Breast epithelium (tissue), 4 donors: ENCODE measurements at regions not wholly inside any gene's neighbourhood (a gene's known extent, or its start where the extent isn't known, plus 50 kb on each side); places are given as distances from the start of the nearest gene placed in this dataset.

Experiments used
- DNase-seq, 2 donors: peaks; one replicate each; pipeline ENCODE4 v3.0.0-alpha.2; 2019; ENCODE audit warnings: low spot score in 2 of 2
- H3K27ac ChIP-seq, 2 donors: fragments of 200-600 bp; sonication (generic) in 1 of 2; one replicate each; pipeline ENCODE4 v1.5.1; 2016 to 2019; ENCODE audit warnings: mild to moderate bottlenecking in 1 of 2
- H3K27me3 ChIP-seq, 2 donors: fragments of 200-600 bp; sonication (generic) in 1 of 2; one replicate each; pipeline versions ENCODE4 v1.5.1 to v1.6.0; 2017 to 2019; ENCODE audit warnings: control low read depth in 1 of 2, mild to moderate bottlenecking in 1 of 2
- H3K36me3 ChIP-seq: fragments of 200-600 bp; one replicate; pipeline ENCODE4 v1.5.1; 2019
- H3K4me1 ChIP-seq, 2 donors: fragments of 200-600 bp; sonication (generic); one replicate each; pipeline ENCODE4 v1.5.1; 2016 to 2019; ENCODE audit warnings: control low read depth in 1 of 2
- H3K4me3 ChIP-seq, 3 donors: fragments of 200-600 bp; sonication (generic); 1 replicate in 2 of 3; 2 replicates in 1 of 3; pipeline ENCODE4 v1.5.1; 2016 to 2019; ENCODE audit warnings: mild to moderate bottlenecking in 3 of 3, moderate library complexity in 2 of 3
- H3K9me3 ChIP-seq, 2 donors: fragments of 200-600 bp; sonication (generic) in 1 of 2; one replicate each; pipeline ENCODE4 v1.5.1; 2016 to 2019; ENCODE audit warnings: control low read depth in 1 of 2
- CTCF ChIP-seq, 3 donors: fragments of 450-650 bp; IDR thresholded peaks; one replicate each; pipeline ENCODE4 v1.5.1; 2016 to 2017; ENCODE audit warnings: antibody characterized with exemption in 3 of 3, mild to moderate bottlenecking in 3 of 3, moderate library complexity in 3 of 3
- POLR2A ChIP-seq: fragments of 450-650 bp; IDR thresholded peaks from one replicate; pipeline ENCODE4 v1.6.1; 2016; ENCODE audit warnings: antibody characterized with exemption, mild to moderate bottlenecking, moderate library complexity
- POLR2AphosphoS5 ChIP-seq, 3 donors: sonication (generic); formaldehyde crosslinking; IDR thresholded peaks; one replicate each; pipeline ENCODE4 v1.6.1; 2017; ENCODE audit warnings: antibody characterized with exemption in 3 of 3
- intact Hi-C: fragments of 100-400 bp; cut with DNase I; formaldehyde crosslinking; loops from one replicate; pipeline ENCODE4 v1.15.1; 2023; ENCODE audit warnings: low total_unique reads

GRCh38 chr13:81446441-81446840, 1105.5 kb upstream of the SPRY2 start:
- no peak for TF ChIP-seq POLR2A
- no peak for TF ChIP-seq POLR2AphosphoS5 (IDR thresholded peaks at IDR 0.05)
- no peak for TF ChIP-seq CTCF (IDR thresholded peaks at IDR 0.05)
- intact Hi-C loops: no loop called here

GRCh38 chr13:81442904-81443303, 1102.0 kb upstream of the SPRY2 start:
- no peak for TF ChIP-seq POLR2AphosphoS5 (IDR thresholded peaks at IDR 0.05)
- TF ChIP-seq CTCF (IDR thresholded peaks at IDR 0.05): no peak
- no peak for TF ChIP-seq POLR2A
- peak overlapping the region in 1 of 2 donors; percentile 64 for H3K27ac ChIP-seq

More at GRCh38 chr13:81446441-81446840, 1105.5 kb upstream of the SPRY2 start:
- Histone ChIP-seq H3K4me3 (no peak overlapping the region), H3K36me3 (no peaks in the 10 kb centered on the region), H3K27ac (no peak overlapping the region), H3K4me1 (no peaks in the 10 kb centered on the region), H3K27me3 (no peaks in the 10 kb centered on the region), H3K9me3 (no peaks in the 10 kb centered on the region)
- DNase-seq: no peak

GRCh38 chr13:81425286-81425685, 1084.4 kb upstream of the SPRY2 start:
- Histone ChIP-seq H3K9me3 (no peaks in the 10 kb centered on the region), H3K4me3 (no peak overlapping the region), H3K27ac (no peak overlapping the region), H3K27me3 (no peaks in the 10 kb centered on the region), H3K36me3 (no peaks in the 10 kb centered on the region), H3K4me1 (no peaks in the 10 kb centered on the region)
- intact Hi-C loops: no loop called here
- DNase-seq: no peak
- TF ChIP-seq CTCF (IDR thresholded peaks at IDR 0.05) (no peak), POLR2AphosphoS5 (IDR thresholded peaks at IDR 0.05) (no peak), POLR2A (no peak)

More at GRCh38 chr13:81442904-81443303, 1102.0 kb upstream of the SPRY2 start:
- no peaks in the 10 kb centered on the region for H3K4me1 ChIP-seq
- H3K36me3 ChIP-seq: no peaks in the 10 kb centered on the region
- H3K27me3 ChIP-seq: no peaks in the 10 kb centered on the region
- DNase-seq: no peak
- H3K9me3 ChIP-seq: no peaks in the 10 kb centered on the region
- intact Hi-C loops: no loop called here
- no peak overlapping the region for H3K4me3 ChIP-seq

- H3K9me3 ChIP-seq: no peaks in the 10 kb centered on the region
- intact Hi-C loops: no loop called here
- no peak overlapping the region for H3K4me3 ChIP-seq
- H3K36me3 ChIP-seq: no peaks in the 10 kb centered on the region
- H3K27me3 ChIP-seq: no peaks in the 10 kb centered on the region
- no peaks in the 10 kb centered on the region for H3K4me1 ChIP-seq
- TF ChIP-seq POLR2AphosphoS5 (IDR thresholded peaks at IDR 0.05) (no peak), POLR2A (no peak), CTCF (IDR thresholded peaks at IDR 0.05) (no peak)
- no peak for DNase-seq
- H3K27ac ChIP-seq: no peak overlapping the region
Observed at GRCh38 chr13:81409284-81409683, 1068.4 kb upstream of the SPRY2 start.

- DNase-seq: no peak
- no peaks in the 10 kb centered on the region for H3K36me3 ChIP-seq
- H3K9me3 ChIP-seq: no peaks in the 10 kb centered on the region
- no peak overlapping the region for H3K27ac ChIP-seq
- H3K27me3 ChIP-seq: no peaks in the 10 kb centered on the region
- no peak overlapping the region for H3K4me3 ChIP-seq
- intact Hi-C loops: no loop called here
- TF ChIP-seq POLR2AphosphoS5 (IDR thresholded peaks at IDR 0.05) (no peak), POLR2A (no peak), CTCF (IDR thresholded peaks at IDR 0.05) (no peak)
- no peaks in the 10 kb centered on the region for H3K4me1 ChIP-seq
Observed at GRCh38 chr13:81408647-81409046, 1067.7 kb upstream of the SPRY2 start.
